Effector memory CD4-positive, alpha-beta T cell (primary cell): ENCODE measurements at regions not wholly inside any gene's neighbourhood (a gene's known extent, or its start where the extent isn't known, plus 50 kb on each side); places are given as distances from the start of the nearest gene placed in this dataset.
"Not testable (repeated sequence)": the region's sequence is repeated elsewhere in the genome, so short reads cannot be mapped to it uniquely, and the experiment has no call there.

Experiments
- DNase-seq, 3 donors: peaks; one replicate each; pipeline ENCODE4 v3.0.0-alpha.2; 2020
- H3K27ac ChIP-seq: 2 replicates; pipeline ENCODE4 v1.7.0; 2013; ENCODE audit warnings: mild to moderate bottlenecking, low read length, moderate library complexity; ENCODE audit not compliant: insufficient read depth, poor library complexity, severe bottlenecking
- H3K27me3 ChIP-seq: replicated peaks from 2 replicates; pipeline ENCODE4 v1.7.0; 2013; ENCODE audit warnings: mild to moderate bottlenecking, low read length; ENCODE audit not compliant: insufficient read depth, control insufficient read depth, poor library complexity, severe bottlenecking
- H3K36me3 ChIP-seq: 2 replicates; pipeline ENCODE4 v1.7.0; 2013; ENCODE audit warnings: mild to moderate bottlenecking, low read length, moderate library complexity; ENCODE audit not compliant: control insufficient read depth, insufficient read depth
- H3K4me1 ChIP-seq: 2 replicates; pipeline ENCODE4 v1.7.0; 2013; ENCODE audit warnings: low read length, mild to moderate bottlenecking; ENCODE audit not compliant: control insufficient read depth, insufficient read depth, poor library complexity, severe bottlenecking
- H3K4me3 ChIP-seq: 2 replicates; pipeline ENCODE4 v1.7.0; 2013; ENCODE audit warnings: low read length, low read depth, mild to moderate bottlenecking; ENCODE audit not compliant: insufficient read depth, poor library complexity, severe bottlenecking
- H3K9me3 ChIP-seq: 2 replicates; pipeline ENCODE4 v1.7.0; 2013; ENCODE audit warnings: mild to moderate bottlenecking, low read length, moderate library complexity; ENCODE audit not compliant: control insufficient read depth

DNA sequence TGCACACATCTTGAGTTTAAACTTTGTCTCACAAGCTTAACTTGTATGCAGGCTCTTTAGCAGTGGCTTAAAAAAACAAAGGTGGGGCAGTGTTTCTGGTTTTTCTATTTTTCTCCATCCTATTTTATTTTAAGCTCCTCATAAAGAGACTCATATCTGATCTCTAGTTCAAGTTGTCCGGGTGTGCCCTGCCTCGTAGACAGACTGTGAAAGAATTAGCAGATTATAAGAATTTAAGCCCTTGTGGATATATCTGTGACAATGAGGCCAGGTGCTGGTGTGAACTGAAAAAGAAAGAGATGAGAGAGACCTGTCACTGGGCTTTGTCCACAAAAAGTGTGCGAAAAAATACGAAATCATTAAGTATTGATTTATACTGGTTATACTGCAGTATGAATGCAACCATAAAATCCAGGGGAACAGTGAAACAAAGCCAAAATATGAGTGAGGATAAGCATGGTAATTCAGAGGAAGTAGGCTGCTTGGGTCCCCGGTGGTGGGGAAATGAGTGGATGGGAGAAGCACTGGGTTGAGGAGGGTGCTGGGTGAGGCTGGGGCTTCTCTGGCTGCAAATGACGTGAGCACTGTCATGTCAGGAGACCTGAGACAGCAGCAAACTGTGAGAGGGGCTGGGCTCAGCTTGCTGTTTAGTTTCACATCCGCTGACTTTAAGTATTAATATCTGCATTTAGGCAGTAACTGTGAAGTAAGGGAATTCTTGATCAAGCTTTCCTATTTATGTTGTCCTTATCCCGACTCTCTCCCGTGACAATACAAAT is 179.7 kb upstream of the ANKRD55 start:
- Histone ChIP-seq H3K36me3 (no peaks in the 10 kb centered on the region), H3K4me1 (no peaks in the 10 kb centered on the region), H3K27me3 (no peaks in the 10 kb centered on the region), H3K4me3 (no peak overlapping the region), H3K27ac (no peak overlapping the region), H3K9me3 (no peaks in the 10 kb centered on the region)
- DNase-seq: no peak

DNA sequence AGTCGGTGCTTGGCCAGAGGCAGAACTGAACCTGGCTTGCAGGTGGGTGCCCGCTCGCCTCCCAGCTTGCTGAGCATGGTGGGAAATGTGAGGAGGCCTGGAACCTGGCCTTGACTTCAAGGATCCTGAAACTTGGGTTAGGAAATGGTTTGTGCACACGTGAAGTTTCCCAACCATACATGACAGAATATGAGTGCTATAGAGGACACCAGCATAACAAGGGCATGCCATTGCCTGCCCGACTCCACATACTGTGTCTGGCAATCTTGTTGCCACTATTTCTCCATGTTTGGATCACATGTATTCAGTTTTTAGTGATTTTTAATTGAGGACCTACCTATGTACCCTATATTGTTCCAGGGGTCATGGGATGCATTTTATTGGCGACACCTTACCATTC is 177.6 kb upstream of the ANKRD55 start:
- Histone ChIP-seq H3K27me3 (no peaks in the 10 kb centered on the region), H3K4me3 (no peak overlapping the region), H3K36me3 (no peaks in the 10 kb centered on the region), H3K4me1 (no peaks in the 10 kb centered on the region), H3K27ac (no peak overlapping the region), H3K9me3 (no peaks in the 10 kb centered on the region)
- no peak for DNase-seq

DNA sequence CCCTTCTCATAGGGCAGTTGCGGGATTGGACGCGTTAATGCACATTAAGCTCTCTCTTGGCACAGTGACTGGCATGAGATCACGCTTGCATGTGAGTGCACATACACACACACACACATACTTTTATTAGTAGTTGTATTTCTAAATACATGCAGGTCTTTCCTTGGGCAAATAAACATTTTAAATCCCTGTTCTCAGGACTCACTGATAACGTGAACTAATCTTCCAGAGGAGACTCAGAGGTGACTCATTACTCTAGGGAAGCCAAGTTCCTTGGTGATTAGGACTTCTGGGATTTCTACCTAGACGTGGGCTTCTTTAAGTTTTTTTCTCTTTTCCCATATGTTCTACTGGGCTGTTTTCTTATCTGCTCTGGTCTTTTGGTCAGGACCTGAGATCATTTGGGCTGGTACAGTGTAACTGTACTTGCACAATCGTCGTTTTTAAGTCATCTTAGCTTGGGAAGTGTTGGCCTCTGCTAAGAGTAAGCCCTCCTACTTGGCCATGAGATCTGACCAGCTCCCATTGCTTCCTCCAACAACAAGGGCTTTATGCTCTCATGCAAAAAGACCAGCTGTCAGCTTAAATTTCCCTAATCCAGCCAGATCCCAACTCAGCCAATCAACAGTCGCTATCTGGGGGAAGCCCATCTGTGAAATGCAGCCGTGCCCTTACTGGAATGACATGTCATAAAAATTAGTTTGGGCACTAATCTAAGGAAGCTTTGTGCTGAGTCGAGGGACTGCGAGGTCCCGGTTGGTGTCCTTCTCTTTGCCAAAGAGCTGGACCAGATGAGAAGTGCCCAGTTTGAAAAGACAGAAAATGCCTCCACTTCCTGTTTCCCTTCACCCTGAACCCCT is 176.4 kb upstream of the ANKRD55 start:
- H3K27ac ChIP-seq: no peak overlapping the region
- H3K27me3 ChIP-seq: no peaks in the 10 kb centered on the region
- H3K4me3 ChIP-seq: no peak overlapping the region
- no peaks in the 10 kb centered on the region for H3K4me1 ChIP-seq
- DNase-seq: no peak
- H3K36me3 ChIP-seq: no peaks in the 10 kb centered on the region
- H3K9me3 ChIP-seq: no peaks in the 10 kb centered on the region

DNA sequence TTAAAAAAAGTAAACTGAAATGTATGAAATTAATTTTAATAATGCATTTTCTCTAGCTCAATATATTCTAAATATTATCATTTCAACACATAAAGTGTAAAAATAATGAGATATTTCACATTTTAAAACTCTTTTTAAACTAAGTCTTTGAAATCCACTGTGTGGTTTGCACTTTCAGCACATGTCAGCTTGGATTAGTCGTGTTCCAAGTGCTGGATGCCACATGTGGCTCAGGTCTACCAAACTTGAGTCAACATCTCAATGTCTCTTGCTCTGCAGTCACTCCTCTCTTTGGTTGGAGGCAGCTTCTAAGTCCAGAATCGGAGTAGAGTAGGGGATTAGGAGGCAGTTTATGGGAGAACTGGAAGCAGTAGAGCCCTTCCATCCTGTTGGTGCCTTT is 173.7 kb upstream of the ANKRD55 start:
- DNase-seq: no peak
- no peak overlapping the region for H3K27ac ChIP-seq
- no peaks in the 10 kb centered on the region for H3K4me1 ChIP-seq
- H3K36me3 ChIP-seq: no peaks in the 10 kb centered on the region
- H3K27me3 ChIP-seq: no peaks in the 10 kb centered on the region
- H3K4me3 ChIP-seq: no peak overlapping the region
- no peaks in the 10 kb centered on the region for H3K9me3 ChIP-seq

DNA sequence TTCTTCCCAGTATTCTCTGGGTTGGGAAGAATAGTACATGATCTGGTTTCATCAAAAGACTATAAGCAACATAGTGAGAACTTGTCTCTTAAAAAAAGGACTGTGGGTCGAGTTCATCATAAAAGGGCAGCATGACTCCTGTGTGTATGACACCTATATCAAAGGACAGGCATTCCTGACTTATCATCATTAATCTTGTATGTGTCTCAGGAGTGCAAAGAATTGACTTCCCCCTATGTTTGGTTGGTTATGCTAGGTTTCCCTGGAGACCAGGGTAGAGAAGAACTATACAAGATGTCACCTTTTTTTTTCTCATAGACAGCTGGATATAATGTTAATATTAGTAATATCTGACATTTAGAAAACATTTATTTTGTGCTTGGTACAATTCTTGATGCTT is 173.1 kb upstream of the ANKRD55 start:
- Histone ChIP-seq H3K36me3 (no peaks in the 10 kb centered on the region), H3K4me1 (no peaks in the 10 kb centered on the region), H3K27me3 (no peaks in the 10 kb centered on the region), H3K27ac (no peak overlapping the region), H3K9me3 (no peaks in the 10 kb centered on the region), H3K4me3 (no peak overlapping the region)
- DNase-seq: no peak

DNA sequence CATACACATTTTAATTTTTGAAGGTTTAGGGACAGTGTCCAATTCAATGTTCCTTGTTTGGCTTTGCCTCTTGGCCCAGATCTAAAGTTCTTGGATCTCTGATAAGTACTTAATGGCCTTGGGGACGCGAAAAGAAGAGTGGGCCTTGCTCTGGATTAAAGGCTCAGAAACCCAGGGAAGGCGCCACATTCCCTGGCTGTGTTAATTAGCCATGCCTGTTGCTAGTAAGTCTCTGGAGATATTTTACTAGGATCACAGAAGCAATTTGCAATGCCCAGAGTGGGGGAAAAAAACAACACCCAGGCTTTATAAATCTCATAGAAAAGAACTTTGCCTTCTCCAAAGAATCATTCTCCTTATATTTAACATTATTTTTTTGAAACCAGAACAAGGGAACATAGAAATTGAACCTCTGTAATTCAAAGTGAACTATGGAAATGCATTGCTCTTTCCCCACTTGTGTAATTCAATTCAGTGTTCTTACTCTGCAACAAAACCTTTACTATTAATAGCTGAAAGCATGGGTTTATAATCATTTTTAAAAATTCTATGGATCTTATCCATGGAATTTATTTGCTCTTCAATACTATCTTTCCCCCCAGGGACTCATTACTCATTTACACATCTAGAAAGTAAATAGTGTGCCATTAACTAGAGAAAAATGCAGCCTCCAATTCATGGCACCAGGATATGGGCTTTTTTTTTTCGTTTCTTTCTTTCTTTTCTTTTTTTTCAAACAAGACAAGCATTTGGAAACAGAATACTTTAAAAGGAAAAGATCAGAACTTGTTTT is 172.2 kb upstream of the ANKRD55 start:
- Histone ChIP-seq H3K4me1 (no peaks in the 10 kb centered on the region), H3K27ac (no peak overlapping the region)
- DNase-seq: no peak

DNA sequence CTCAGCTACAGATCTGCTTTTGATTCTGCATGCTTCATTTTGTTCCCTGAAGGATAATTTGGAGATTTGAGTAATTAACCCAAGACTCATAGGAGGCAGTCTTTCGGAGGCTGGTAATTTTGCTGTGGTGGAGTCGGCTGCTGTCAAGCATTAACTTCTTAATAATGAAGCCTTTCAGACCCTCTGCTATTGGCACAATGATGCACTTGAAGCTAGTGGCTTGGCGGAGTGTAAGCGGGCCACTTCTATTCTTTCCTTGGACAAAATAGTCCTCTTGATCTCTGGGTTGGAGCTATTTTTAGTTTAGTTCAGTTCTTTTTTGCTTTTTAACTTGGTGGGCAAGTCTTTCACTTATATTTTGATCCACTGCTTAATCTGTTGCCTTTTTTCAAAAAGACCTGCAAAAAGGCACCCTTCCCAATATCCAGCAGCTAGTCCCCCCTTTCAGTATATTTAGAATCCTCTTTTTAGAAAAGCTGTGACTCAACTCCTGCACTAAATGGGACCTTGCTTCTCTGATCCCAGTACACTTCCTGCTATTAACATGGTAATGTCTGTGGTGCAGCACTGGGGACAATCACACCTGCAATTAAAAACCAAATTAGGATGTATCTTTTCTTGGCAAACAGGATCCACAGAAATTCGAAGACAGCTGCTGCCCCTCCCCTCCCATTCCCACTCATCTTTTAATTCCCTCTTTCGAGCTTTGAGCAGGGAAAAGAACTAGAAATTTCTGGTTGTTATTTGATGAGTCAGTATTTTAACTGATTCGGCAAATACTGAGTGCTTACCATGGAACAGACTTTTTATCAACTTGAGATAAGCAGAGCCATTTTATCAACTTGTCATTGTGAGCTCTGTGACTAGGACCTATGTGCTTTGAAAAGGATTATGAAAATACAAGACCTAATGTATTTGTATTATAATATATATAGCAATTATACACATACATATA is 169.4 kb upstream of the ANKRD55 start:
- Histone ChIP-seq H3K4me1 (no peaks in the 10 kb centered on the region), H3K9me3 (no peaks in the 10 kb centered on the region), H3K36me3 (no peaks in the 10 kb centered on the region), H3K27ac (no peak overlapping the region), H3K4me3 (no peak overlapping the region), H3K27me3 (no peaks in the 10 kb centered on the region)
- no peak for DNase-seq

More for the DNA sequence above, 172.2 kb upstream of the ANKRD55 start:
- H3K36me3 ChIP-seq: no peaks in the 10 kb centered on the region
- H3K27me3 ChIP-seq: no peaks in the 10 kb centered on the region
- H3K4me3 ChIP-seq: no peak overlapping the region
- H3K9me3 ChIP-seq: no peaks in the 10 kb centered on the region

DNA sequence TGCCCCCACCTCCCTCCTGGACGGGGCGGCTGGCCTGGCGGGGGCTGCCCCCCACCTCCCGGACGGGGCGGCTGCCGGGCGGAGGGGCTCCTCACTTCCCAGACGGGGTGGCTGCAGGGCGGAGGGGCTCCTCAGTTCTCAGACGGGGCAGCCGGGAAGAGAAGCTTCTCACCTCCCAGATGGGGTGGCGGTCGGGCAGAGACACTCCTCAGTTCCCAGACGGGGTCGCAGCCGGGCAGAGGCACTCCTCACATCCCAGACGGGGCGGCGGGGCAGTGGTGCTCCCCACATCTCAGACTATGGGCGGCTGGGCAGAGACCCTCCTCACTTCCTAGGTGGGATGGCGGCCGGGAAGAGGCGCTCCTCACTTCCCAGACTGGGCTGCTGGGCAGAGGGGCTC is 164.7 kb upstream of the ANKRD55 start:
- not testable (repeated sequence) for H3K4me3 ChIP-seq, H3K9me3 ChIP-seq, H3K27ac ChIP-seq, DNase-seq, H3K27me3 ChIP-seq, H3K4me1 ChIP-seq, H3K36me3 ChIP-seq

DNA sequence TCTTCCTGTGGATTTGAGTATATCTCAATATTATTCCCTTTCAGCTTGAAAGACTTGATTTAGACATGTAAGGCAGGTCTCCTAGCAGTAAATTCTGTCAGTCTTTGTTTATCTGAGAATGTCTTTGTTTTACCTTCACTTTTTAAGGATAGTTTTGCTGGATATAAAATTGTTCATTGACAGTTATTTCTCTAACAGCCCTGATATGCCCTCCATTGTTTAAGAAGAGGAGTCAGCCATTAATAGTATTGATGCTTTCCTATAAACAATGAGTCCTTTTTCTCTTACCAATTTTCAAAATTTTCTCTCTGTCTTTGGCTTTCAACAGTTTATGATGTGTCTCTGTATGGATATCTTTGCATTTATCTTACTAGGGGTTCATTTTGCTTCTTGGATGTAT is 163.5 kb upstream of the ANKRD55 start:
- H3K4me1 ChIP-seq: no peaks in the 10 kb centered on the region
- no peak overlapping the region for H3K4me3 ChIP-seq
- no peak overlapping the region for H3K27ac ChIP-seq
- H3K9me3 ChIP-seq: peaks cover 4% of the 10 kb centered on the region
- no peaks in the 10 kb centered on the region for H3K36me3 ChIP-seq
- DNase-seq: no peak
- H3K27me3 ChIP-seq: no peaks in the 10 kb centered on the region
